Spleen (tissue), 11 donors: ENCODE measurements at regions not wholly inside any gene's neighbourhood (a gene's known extent, or its start where the extent isn't known, plus 50 kb on each side); places are given as distances from the start of the nearest gene placed in this dataset.

ENCODE experiments used
- DNase-seq: peaks from one replicate; pipeline ENCODE4 v3.0.0-alpha.2; 2020
- H3K27ac ChIP-seq, 8 donors: fragments of 200-600 bp; sonication (generic) in 7 of 8; 1 replicate in 4 of 8; 2 replicates in 4 of 8; pipeline versions ENCODE4 v1.5.0 to v1.8.0; 2016 to 2021; ENCODE audit warnings: inconsistent platforms in 4 of 8, mild to moderate bottlenecking in 4 of 8, moderate library complexity in 1 of 8
- H3K27me3 ChIP-seq, 7 donors: fragments of 200-600 bp; sonication (generic) in 6 of 7; replicated peaks in 1 of 7; 1 replicate in 4 of 7; 2 replicates in 3 of 7; pipeline versions ENCODE4 v1.5.0 to v1.8.0; 2016 to 2021; ENCODE audit warnings: inconsistent platforms in 3 of 7, mild to moderate bottlenecking in 1 of 7
- H3K36me3 ChIP-seq, 6 donors: fragments of 200-600 bp; sonication (generic) in 5 of 6; 1 replicate in 4 of 6; 2 replicates in 2 of 6; pipeline versions ENCODE4 v1.5.0 to v1.8.0; 2016 to 2021; ENCODE audit warnings: inconsistent platforms in 2 of 6
- H3K4me1 ChIP-seq, 6 donors: fragments of 200-600 bp; sonication (generic) in 5 of 6; 1 replicate in 3 of 6; 2 replicates in 3 of 6; pipeline versions ENCODE4 v1.5.0 to v1.8.0; 2016 to 2021; ENCODE audit warnings: inconsistent platforms in 3 of 6
- H3K4me3 ChIP-seq, 8 donors: fragments of 200-600 bp; sonication (generic) in 7 of 8; 1 replicate in 4 of 8; 2 replicates in 4 of 8; pipeline versions ENCODE4 v1.5.0 to v1.8.0; 2016 to 2021; ENCODE audit warnings: inconsistent platforms in 4 of 8, mild to moderate bottlenecking in 4 of 8, moderate library complexity in 2 of 8
- H3K9me3 ChIP-seq, 8 donors: fragments of 200-600 bp; sonication (generic) in 7 of 8; 1 replicate in 4 of 8; 2 replicates in 4 of 8; pipeline versions ENCODE4 v1.5.0 to v1.8.0; 2016 to 2021; ENCODE audit warnings: inconsistent platforms in 4 of 8
- POLR2A ChIP-seq, 3 donors: fragments of 450-650 bp; IDR thresholded peaks; one replicate each; pipeline ENCODE4 v1.5.1; 2017; ENCODE audit warnings: antibody characterized with exemption in 3 of 3, mild to moderate bottlenecking in 1 of 3
- POLR2AphosphoS5 ChIP-seq, 3 donors: sonication (generic); formaldehyde crosslinking; IDR thresholded peaks; one replicate each; pipeline ENCODE4 v1.5.1; 2017; ENCODE audit warnings: antibody characterized with exemption in 3 of 3
- WGBS, 5 donors: extraction: QIAGEN DNeasy Blood & Tissue Kit in 3 of 5; methylation state at CpG; one replicate each; pipeline versions ENCODE4 v1.1.5 to v1.1.7; 2013 to 2018; 5-methylcytosine and 5-hydroxymethylcytosine counted together
- intact Hi-C: fragments of 100-400 bp; cut with DNase I; formaldehyde crosslinking; loops from one replicate; pipeline ENCODE4 v1.15.0; 2023; ENCODE audit warnings: low total_unique reads
- TF ChIP-seq, protein P1 (sequence below), 11 experiments: fragments of 200-600 bp in 7 of 11; fragments of 450-650 bp in 4 of 11; sonication (generic) in 4 of 11; IDR thresholded peaks in 8 of 11; conservative IDR thresholded peaks in 3 of 11; 1 replicate in 7 of 11; 2 replicates in 4 of 11; pipeline versions ENCODE4 v1.4.0 to v1.8.0; 2016 to 2021; ENCODE audit warnings: antibody characterized with exemption in 11 of 11, inconsistent platforms in 4 of 11, mild to moderate bottlenecking in 1 of 11
- donor health status: healthy with polysubstance abuse.
- donor health status: DM: no; HTN: no; CAD: no; lungs with moderate emphysema.
- donor health status: DM: no; HTN: no; CAD: no.
- donor health status: Bipolar disorder and iron deficiency.
- donor health status: healthy.
- donor health status: DM: no; HTN: no; CAD: no.
- donor health status: DM: yes; HTN: yes; CAD: no.

DNA sequence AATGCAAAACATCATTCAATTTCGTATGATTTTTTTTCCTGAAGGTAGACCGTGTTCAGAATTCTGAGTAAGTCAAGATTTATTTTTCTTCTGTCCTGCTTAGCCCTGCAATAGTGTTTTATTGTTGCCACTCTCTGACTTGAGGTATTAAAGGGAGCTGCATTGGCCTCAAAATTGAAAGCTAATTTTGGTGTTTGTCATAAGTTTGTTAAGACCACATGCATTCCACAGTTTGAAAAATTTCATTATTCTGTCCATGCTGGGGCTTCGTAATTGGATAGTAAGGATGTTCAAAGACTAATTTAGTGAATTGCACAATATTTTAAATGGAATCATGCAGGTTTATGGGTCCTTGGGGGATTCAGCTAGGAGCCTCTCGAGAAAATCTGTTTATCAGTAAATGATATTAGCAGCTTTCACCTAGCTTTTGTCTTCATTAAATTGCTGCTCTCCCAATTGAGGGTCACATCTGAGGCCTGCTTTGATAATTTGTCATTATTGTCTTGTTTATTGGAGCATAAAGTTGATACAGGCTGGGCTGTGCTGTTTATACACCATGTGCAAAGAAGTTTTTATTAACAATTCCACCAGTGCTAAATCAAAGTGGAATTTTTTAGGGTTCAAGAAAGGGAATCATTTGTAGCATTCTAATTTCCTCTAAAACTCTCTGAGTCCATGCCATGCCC, 339.8 kb upstream of the OBI1 start:
- Histone ChIP-seq H3K36me3 (no peaks in the 10 kb centered on the region), H3K4me1 (no peaks in the 10 kb centered on the region), H3K9me3 (no peaks in the 10 kb centered on the region), H3K27ac (no peak overlapping the region), H3K27me3 (no peaks in the 10 kb centered on the region), H3K4me3 (no peak overlapping the region)
- intact Hi-C loops, result no loop called here
- WGBS, 5 donors, result 75 to 84% (median 79%) methylated on average over 4 of the region's 4 CpGs
- TF ChIP-seq POLR2A (IDR thresholded peaks at IDR 0.05), result no peak
- TF ChIP-seq, protein P1, sequence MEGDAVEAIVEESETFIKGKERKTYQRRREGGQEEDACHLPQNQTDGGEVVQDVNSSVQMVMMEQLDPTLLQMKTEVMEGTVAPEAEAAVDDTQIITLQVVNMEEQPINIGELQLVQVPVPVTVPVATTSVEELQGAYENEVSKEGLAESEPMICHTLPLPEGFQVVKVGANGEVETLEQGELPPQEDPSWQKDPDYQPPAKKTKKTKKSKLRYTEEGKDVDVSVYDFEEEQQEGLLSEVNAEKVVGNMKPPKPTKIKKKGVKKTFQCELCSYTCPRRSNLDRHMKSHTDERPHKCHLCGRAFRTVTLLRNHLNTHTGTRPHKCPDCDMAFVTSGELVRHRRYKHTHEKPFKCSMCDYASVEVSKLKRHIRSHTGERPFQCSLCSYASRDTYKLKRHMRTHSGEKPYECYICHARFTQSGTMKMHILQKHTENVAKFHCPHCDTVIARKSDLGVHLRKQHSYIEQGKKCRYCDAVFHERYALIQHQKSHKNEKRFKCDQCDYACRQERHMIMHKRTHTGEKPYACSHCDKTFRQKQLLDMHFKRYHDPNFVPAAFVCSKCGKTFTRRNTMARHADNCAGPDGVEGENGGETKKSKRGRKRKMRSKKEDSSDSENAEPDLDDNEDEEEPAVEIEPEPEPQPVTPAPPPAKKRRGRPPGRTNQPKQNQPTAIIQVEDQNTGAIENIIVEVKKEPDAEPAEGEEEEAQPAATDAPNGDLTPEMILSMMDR (IDR thresholded peaks at IDR 0.05 in 8 of 11, conservative IDR thresholded peaks at IDR 0.05 in 3 of 11), result no peak
- TF ChIP-seq POLR2AphosphoS5 (IDR thresholded peaks at IDR 0.05), result no peak
- DNase-seq, result no peak

DNA sequence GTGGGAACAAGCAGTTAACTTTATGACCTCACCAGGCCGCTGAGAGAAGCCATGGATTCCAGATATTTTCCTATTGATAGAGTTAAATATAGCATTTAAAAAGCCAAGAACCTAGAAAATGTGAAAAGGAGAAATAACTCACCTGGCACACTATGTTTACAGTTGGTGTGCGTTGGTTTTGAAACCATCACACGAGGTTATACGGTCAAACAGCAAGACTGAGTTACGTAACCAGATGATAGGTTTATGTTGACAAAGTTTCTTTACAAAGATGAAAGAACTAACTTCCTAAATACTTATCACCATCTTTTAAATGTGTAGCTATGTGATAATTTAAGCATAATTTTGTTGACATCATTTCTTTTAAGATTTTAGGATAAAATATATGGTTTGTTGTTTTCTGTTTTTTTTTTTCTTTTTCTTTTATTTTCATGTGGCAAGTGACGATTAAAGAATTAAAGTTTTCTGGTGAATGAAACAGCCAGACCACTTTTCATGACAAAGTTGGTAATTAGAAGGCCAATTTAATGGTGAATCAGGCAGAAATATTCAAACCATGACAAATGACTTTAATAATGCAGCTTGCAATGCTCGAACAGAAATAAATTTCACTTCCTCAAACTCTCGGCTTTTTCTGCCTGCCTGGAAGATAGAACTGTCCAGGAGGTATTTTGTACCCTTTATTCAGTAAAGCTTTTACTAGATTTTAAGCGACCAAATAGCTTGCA, 339.1 kb upstream of the OBI1 start:
- H3K4me1 ChIP-seq, result no peaks in the 10 kb centered on the region
- no peak for DNase-seq

DNA sequence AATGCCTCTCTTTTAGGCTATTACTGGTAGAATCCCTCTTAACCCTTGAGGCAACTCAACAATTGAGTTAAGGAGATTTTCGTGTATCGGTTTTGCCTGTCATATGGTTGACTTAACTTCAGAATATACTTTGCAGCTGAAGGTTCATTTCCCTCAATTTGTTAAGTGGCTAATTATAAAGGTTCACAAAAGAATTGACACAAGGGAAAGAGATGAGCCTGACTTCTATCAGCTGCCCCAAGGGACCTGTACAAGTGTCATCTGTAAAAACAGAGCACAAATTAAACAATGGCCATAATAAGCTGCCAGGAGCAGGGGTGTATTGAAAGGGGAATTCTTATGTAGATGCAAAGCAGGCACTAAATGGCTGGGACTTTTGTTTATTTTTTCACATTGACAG, 334.8 kb upstream of the OBI1 start:
- 66 to 81% (median 78%) methylated on average over 2 of the region's 2 CpGs for WGBS, 5 donors
- no peaks in the 10 kb centered on the region for H3K9me3 ChIP-seq
- no peaks in the 10 kb centered on the region for H3K4me1 ChIP-seq
- H3K36me3 ChIP-seq, result no peaks in the 10 kb centered on the region
- intact Hi-C loops, result no loop called here
- no peak overlapping the region for H3K4me3 ChIP-seq
- no peaks in the 10 kb centered on the region for H3K27me3 ChIP-seq
- TF ChIP-seq POLR2AphosphoS5 (IDR thresholded peaks at IDR 0.05), result no peak
- TF ChIP-seq, protein P1 (IDR thresholded peaks at IDR 0.05 in 8 of 11, conservative IDR thresholded peaks at IDR 0.05 in 3 of 11), result no peak
- no peak for TF ChIP-seq POLR2A (IDR thresholded peaks at IDR 0.05)
- no peak overlapping the region for H3K27ac ChIP-seq
- no peak for DNase-seq

More for the DNA sequence above, 339.1 kb upstream of the OBI1 start:
- Histone ChIP-seq H3K4me3 (no peak overlapping the region), H3K9me3 (no peaks in the 10 kb centered on the region), H3K27me3 (no peaks in the 10 kb centered on the region), H3K27ac (no peak overlapping the region), H3K36me3 (no peaks in the 10 kb centered on the region)
- intact Hi-C loops, result no loop called here
- TF ChIP-seq POLR2AphosphoS5 (IDR thresholded peaks at IDR 0.05) (no peak), POLR2A (IDR thresholded peaks at IDR 0.05) (no peak)
- TF ChIP-seq, protein P1 (IDR thresholded peaks at IDR 0.05 in 8 of 11, conservative IDR thresholded peaks at IDR 0.05 in 3 of 11), result no peak
- WGBS, 5 donors, result 54 to 69% (median 66%) methylated on average over 9 of the region's 9 CpGs

DNA sequence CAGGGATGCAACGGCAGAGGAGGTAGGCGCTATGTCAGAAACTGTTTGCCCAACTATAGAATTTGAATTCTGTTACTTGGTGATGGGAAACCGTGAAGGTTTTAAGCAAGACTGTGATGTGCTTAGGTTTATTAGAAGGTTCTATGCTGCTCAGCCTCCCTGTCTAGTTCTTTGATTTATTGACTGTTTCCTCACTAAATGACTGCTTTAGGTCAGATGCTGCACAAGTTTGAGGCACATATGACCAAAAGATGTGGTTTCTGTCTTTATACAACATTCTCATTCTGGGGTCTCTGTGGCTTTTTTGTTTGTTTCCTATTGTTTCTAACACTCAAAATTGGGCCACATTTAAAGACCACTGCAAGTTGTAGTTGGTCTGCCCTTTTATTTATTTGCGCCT, 323.0 kb upstream of the OBI1 start:
- Histone ChIP-seq H3K4me3 (no peak overlapping the region), H3K27me3 (no peaks in the 10 kb centered on the region), H3K4me1 (no peaks in the 10 kb centered on the region), H3K9me3 (no peaks in the 10 kb centered on the region), H3K27ac (no peak overlapping the region), H3K36me3 (no peaks in the 10 kb centered on the region)
- whole genome bisulfite sequencing, 5 donors, result 58 to 85% (median 77%) methylated on average over 4 of the region's 4 CpGs
- no peak for DNase-seq
- TF ChIP-seq, protein P1 (IDR thresholded peaks at IDR 0.05 in 8 of 11, conservative IDR thresholded peaks at IDR 0.05 in 3 of 11), result no peak
- no peak for TF ChIP-seq POLR2AphosphoS5 (IDR thresholded peaks at IDR 0.05)
- no peak for TF ChIP-seq POLR2A (IDR thresholded peaks at IDR 0.05)
- intact Hi-C loops, result no loop called here
